Activated naive CD4-positive, alpha-beta T cell treated with anti-CD3 and anti-CD28 coated beads, Interleukin-2, amount 10 ng/mL, durations not matched to agents 7 days and 5 days (primary cell): ENCODE measurements at regions not wholly inside any gene's neighbourhood (a gene's known extent, or its start where the extent isn't known, plus 50 kb on each side); places are given as distances from the start of the nearest gene placed in this dataset.

ENCODE experiments used
- CTCF ChIA-PET: fragments of 350-600 bp; sonication (Branson Sonifier 250); formaldehyde crosslinking; loops from one replicate; lab custom pipeline; 2021; ENCODE audit warnings: antibody characterized with exemption; lab: Charles Lee
- DNase-seq: peaks from one replicate; pipeline ENCODE4 v3.0.0-alpha.2; 2020
- H3K27ac Mint-ChIP-seq: one replicate; pipeline ENCODE4 v1.8.0; 2021; ENCODE audit warnings: mild to moderate bottlenecking, moderate library complexity, mixed read lengths
- H3K27me3 Mint-ChIP-seq: one replicate; pipeline ENCODE4 v1.8.0; 2021; ENCODE audit warnings: mild to moderate bottlenecking, mixed read lengths
- H3K36me3 Mint-ChIP-seq: one replicate; pipeline ENCODE4 v1.8.0; 2021; ENCODE audit warnings: mixed read lengths
- H3K4me1 Mint-ChIP-seq: one replicate; pipeline ENCODE4 v1.8.0; 2021; ENCODE audit warnings: mixed read lengths
- H3K4me3 Mint-ChIP-seq: one replicate; pipeline ENCODE4 v1.8.0; 2021; ENCODE audit warnings: mild to moderate bottlenecking, moderate library complexity, mixed read lengths
- H3K9me3 Mint-ChIP-seq: one replicate; pipeline ENCODE4 v1.8.0; 2021; ENCODE audit warnings: mixed read lengths

GRCh38 chr2:193332941-193333340 is 1138.2 kb upstream of the TMEFF2 start:
- no peak for DNase-seq

GRCh38 chr2:193331676-193332075 is 1136.9 kb upstream of the TMEFF2 start:
- no peaks in the 10 kb centered on the region for H3K4me1 Mint-ChIP-seq
- no peak for DNase-seq
- H3K4me3 Mint-ChIP-seq, result no peak overlapping the region
- no peaks in the 10 kb centered on the region for H3K36me3 Mint-ChIP-seq
- no peaks in the 10 kb centered on the region for H3K9me3 Mint-ChIP-seq
- no peak overlapping the region for H3K27ac Mint-ChIP-seq
- no peaks in the 10 kb centered on the region for H3K27me3 Mint-ChIP-seq
- CTCF ChIA-PET, result no interaction called here

More at GRCh38 chr2:193332941-193333340, 1138.2 kb upstream of the TMEFF2 start:
- Mint-ChIP-seq H3K27me3 (no peaks in the 10 kb centered on the region), H3K9me3 (no peaks in the 10 kb centered on the region), H3K36me3 (no peaks in the 10 kb centered on the region), H3K4me1 (no peaks in the 10 kb centered on the region), H3K4me3 (no peak overlapping the region), H3K27ac (no peak overlapping the region)
- CTCF ChIA-PET, result no interaction called here

- H3K27me3 Mint-ChIP-seq, result no peaks in the 10 kb centered on the region
- DNase-seq, result no peak
- no peak overlapping the region for H3K27ac Mint-ChIP-seq
- no peaks in the 10 kb centered on the region for H3K36me3 Mint-ChIP-seq
- no peaks in the 10 kb centered on the region for H3K4me1 Mint-ChIP-seq
- no peaks in the 10 kb centered on the region for H3K9me3 Mint-ChIP-seq
- no peak overlapping the region for H3K4me3 Mint-ChIP-seq
- CTCF ChIA-PET, result no interaction called here
Observed at GRCh38 chr2:193326296-193326695, 1131.6 kb upstream of the TMEFF2 start.

- DNase-seq, result no peak
- CTCF ChIA-PET, result no interaction called here
- H3K4me3 Mint-ChIP-seq, result no peak overlapping the region
- H3K27me3 Mint-ChIP-seq, result no peaks in the 10 kb centered on the region
- H3K36me3 Mint-ChIP-seq, result no peaks in the 10 kb centered on the region
- H3K9me3 Mint-ChIP-seq, result no peaks in the 10 kb centered on the region
- H3K27ac Mint-ChIP-seq, result no peak overlapping the region
- H3K4me1 Mint-ChIP-seq, result no peaks in the 10 kb centered on the region
Observed at GRCh38 chr2:193315428-193316091, 1120.8 kb upstream of the TMEFF2 start.

- no peak for DNase-seq
- CTCF ChIA-PET, result interaction anchor here (0.7 kb wide), 1 partner anchor 480 kb away, joined by 3 read pairs; no protein-coding TSS in a partner anchor
- no peaks in the 10 kb centered on the region for H3K9me3 Mint-ChIP-seq
- no peaks in the 10 kb centered on the region for H3K36me3 Mint-ChIP-seq
- H3K27ac Mint-ChIP-seq, result no peak overlapping the region
- H3K27me3 Mint-ChIP-seq, result no peaks in the 10 kb centered on the region
- no peaks in the 10 kb centered on the region for H3K4me1 Mint-ChIP-seq
- no peak overlapping the region for H3K4me3 Mint-ChIP-seq
Observed at GRCh38 chr2:193303464-193303863, 1108.7 kb upstream of the TMEFF2 start.

GRCh38 chr2:193294371-193294770 is 1099.6 kb upstream of the TMEFF2 start:
- CTCF ChIA-PET, result no interaction called here
- DNase-seq, result no peak
- Mint-ChIP-seq H3K9me3 (no peaks in the 10 kb centered on the region), H3K27ac (no peak overlapping the region), H3K36me3 (no peaks in the 10 kb centered on the region), H3K4me3 (no peak overlapping the region), H3K27me3 (no peaks in the 10 kb centered on the region), H3K4me1 (no peaks in the 10 kb centered on the region)

GRCh38 chr2:193279361-193279760 is 1084.6 kb upstream of the TMEFF2 start:
- Mint-ChIP-seq H3K27me3 (no peaks in the 10 kb centered on the region), H3K4me1 (no peaks in the 10 kb centered on the region), H3K9me3 (no peaks in the 10 kb centered on the region), H3K36me3 (no peaks in the 10 kb centered on the region), H3K4me3 (no peak overlapping the region), H3K27ac (no peak overlapping the region)
- DNase-seq, result no peak
- CTCF ChIA-PET, result no interaction called here

GRCh38 chr2:193276988-193277387 is 1082.3 kb upstream of the TMEFF2 start:
- no peak for DNase-seq
- Mint-ChIP-seq H3K36me3 (no peaks in the 10 kb centered on the region), H3K27ac (no peak overlapping the region), H3K4me1 (no peaks in the 10 kb centered on the region), H3K9me3 (no peaks in the 10 kb centered on the region), H3K4me3 (no peak overlapping the region), H3K27me3 (no peaks in the 10 kb centered on the region)
- CTCF ChIA-PET, result no interaction called here

- Mint-ChIP-seq H3K4me3 (no peak overlapping the region), H3K36me3 (no peaks in the 10 kb centered on the region), H3K27me3 (no peaks in the 10 kb centered on the region), H3K4me1 (no peaks in the 10 kb centered on the region), H3K9me3 (no peaks in the 10 kb centered on the region), H3K27ac (no peak overlapping the region)
- CTCF ChIA-PET, result no interaction called here
- no peak for DNase-seq
Observed at GRCh38 chr2:193276560-193276959, 1081.8 kb upstream of the TMEFF2 start.

GRCh38 chr2:193276069-193276468 is 1081.3 kb upstream of the TMEFF2 start:
- Mint-ChIP-seq H3K4me3 (no peak overlapping the region), H3K9me3 (no peaks in the 10 kb centered on the region), H3K27ac (no peak overlapping the region), H3K36me3 (no peaks in the 10 kb centered on the region), H3K27me3 (no peaks in the 10 kb centered on the region), H3K4me1 (no peaks in the 10 kb centered on the region)
- CTCF ChIA-PET, result no interaction called here
- DNase-seq, result no peak

GRCh38 chr2:193272011-193272410 is 1077.3 kb upstream of the TMEFF2 start:
- no peaks in the 10 kb centered on the region for H3K36me3 Mint-ChIP-seq
- CTCF ChIA-PET, result interaction anchor here (0.7 kb wide), 1 partner anchor 499 kb away, joined by 3 read pairs; no protein-coding TSS in a partner anchor
- H3K27ac Mint-ChIP-seq, result no peak overlapping the region
- no peaks in the 10 kb centered on the region for H3K27me3 Mint-ChIP-seq
- H3K4me3 Mint-ChIP-seq, result no peak overlapping the region
- no peaks in the 10 kb centered on the region for H3K4me1 Mint-ChIP-seq
- no peak for DNase-seq
- H3K9me3 Mint-ChIP-seq, result no peaks in the 10 kb centered on the region

GRCh38 chr2:193270816-193271215 is 1076.1 kb upstream of the TMEFF2 start:
- Mint-ChIP-seq H3K9me3 (no peaks in the 10 kb centered on the region), H3K36me3 (no peaks in the 10 kb centered on the region), H3K27me3 (no peaks in the 10 kb centered on the region), H3K27ac (no peak overlapping the region), H3K4me1 (no peaks in the 10 kb centered on the region), H3K4me3 (no peak overlapping the region)
- CTCF ChIA-PET, result no interaction called here
- no peak for DNase-seq

GRCh38 chr2:193267496-193268002 is 1072.8 kb upstream of the TMEFF2 start:
- no peaks in the 10 kb centered on the region for H3K27me3 Mint-ChIP-seq
- DNase-seq, result no peak
- no peak overlapping the region for H3K4me3 Mint-ChIP-seq
- no peaks in the 10 kb centered on the region for H3K36me3 Mint-ChIP-seq
- no peak overlapping the region for H3K27ac Mint-ChIP-seq
- CTCF ChIA-PET, result no interaction called here
- no peaks in the 10 kb centered on the region for H3K4me1 Mint-ChIP-seq
- no peaks in the 10 kb centered on the region for H3K9me3 Mint-ChIP-seq

- no peak overlapping the region for H3K4me3 Mint-ChIP-seq
- no peaks in the 10 kb centered on the region for H3K27me3 Mint-ChIP-seq
- H3K9me3 Mint-ChIP-seq, result no peaks in the 10 kb centered on the region
- no peak for DNase-seq
- no peaks in the 10 kb centered on the region for H3K4me1 Mint-ChIP-seq
- H3K27ac Mint-ChIP-seq, result no peak overlapping the region
- CTCF ChIA-PET, result no interaction called here
- no peaks in the 10 kb centered on the region for H3K36me3 Mint-ChIP-seq
Observed at GRCh38 chr2:193253014-193253530, 1058.3 kb upstream of the TMEFF2 start.

- CTCF ChIA-PET, result no interaction called here
- no peaks in the 10 kb centered on the region for H3K27me3 Mint-ChIP-seq
- no peak overlapping the region for H3K27ac Mint-ChIP-seq
- no peak overlapping the region for H3K4me3 Mint-ChIP-seq
- H3K9me3 Mint-ChIP-seq, result no peaks in the 10 kb centered on the region
- H3K4me1 Mint-ChIP-seq, result no peaks in the 10 kb centered on the region
- DNase-seq, result no peak
- H3K36me3 Mint-ChIP-seq, result no peaks in the 10 kb centered on the region
Observed at GRCh38 chr2:193251909-193252308, 1057.2 kb upstream of the TMEFF2 start.
